ENCODE measurements at regions not wholly inside any gene's neighbourhood (a gene's known extent, or its start where the extent isn't known, plus 50 kb on each side); places are given as distances from the start of the nearest gene placed in this dataset.

DNA sequence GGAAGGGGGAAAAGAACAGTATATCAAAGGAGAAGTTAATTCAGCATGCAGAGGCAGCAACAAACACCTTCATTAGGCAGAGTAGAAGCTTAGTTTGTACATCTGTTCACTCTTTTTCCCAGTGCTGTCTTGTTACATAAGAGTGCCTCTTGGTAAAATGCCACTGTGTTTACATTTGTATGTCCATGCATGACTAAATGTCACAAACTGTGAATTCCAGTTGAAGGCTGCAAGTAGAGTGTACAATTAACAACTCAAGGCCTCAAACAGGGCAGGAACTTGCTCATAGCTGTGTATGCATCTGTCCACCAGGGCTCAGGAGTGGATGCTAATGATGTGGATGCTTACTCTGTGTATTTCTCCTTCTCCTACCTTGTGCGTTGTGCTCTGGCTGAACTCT is 214.2 kb upstream of the TPM1 start:
- TF ChIP-seq CTCF (IDR thresholded peaks at IDR 0.05; ENCODE audit: low read length) (no peak), EZH2phosphoT487 (IDR thresholded peaks at IDR 0.05; ENCODE audit: low read length) (no peak)

All from MM.1S (cell line).